Omental fat pad (tissue), 3 donors: ENCODE measurements at regions not wholly inside any gene's neighbourhood (a gene's known extent, or its start where the extent isn't known, plus 50 kb on each side); places are given as distances from the start of the nearest gene placed in this dataset.

Experiments
- ATAC-seq: fragments of 150-250 bp; one replicate; pipeline ENCODE4 v1.9.1; 2016; ENCODE audit warnings: mild to moderate bottlenecking, moderate library complexity; ENCODE audit not compliant: low FRiP score
- DNase-seq: peaks from one replicate; pipeline ENCODE4 v3.0.0-alpha.2; 2019; ENCODE audit warnings: low spot score
- CTCF ChIP-seq, 3 donors: fragments of 450-650 bp; IDR thresholded peaks; one replicate each; pipeline ENCODE4 v1.5.1; 2016 to 2017; ENCODE audit warnings: antibody characterized with exemption in 3 of 3, mild to moderate bottlenecking in 3 of 3, moderate library complexity in 2 of 3

- ATAC-seq = peak; percentile 66
- no peak for TF ChIP-seq CTCF (IDR thresholded peaks at IDR 0.05)
- no peak for DNase-seq
Measured at GRCh38 chr1:82492159-82492558, 691.4 kb downstream of the ADGRL2 start.

DNA sequence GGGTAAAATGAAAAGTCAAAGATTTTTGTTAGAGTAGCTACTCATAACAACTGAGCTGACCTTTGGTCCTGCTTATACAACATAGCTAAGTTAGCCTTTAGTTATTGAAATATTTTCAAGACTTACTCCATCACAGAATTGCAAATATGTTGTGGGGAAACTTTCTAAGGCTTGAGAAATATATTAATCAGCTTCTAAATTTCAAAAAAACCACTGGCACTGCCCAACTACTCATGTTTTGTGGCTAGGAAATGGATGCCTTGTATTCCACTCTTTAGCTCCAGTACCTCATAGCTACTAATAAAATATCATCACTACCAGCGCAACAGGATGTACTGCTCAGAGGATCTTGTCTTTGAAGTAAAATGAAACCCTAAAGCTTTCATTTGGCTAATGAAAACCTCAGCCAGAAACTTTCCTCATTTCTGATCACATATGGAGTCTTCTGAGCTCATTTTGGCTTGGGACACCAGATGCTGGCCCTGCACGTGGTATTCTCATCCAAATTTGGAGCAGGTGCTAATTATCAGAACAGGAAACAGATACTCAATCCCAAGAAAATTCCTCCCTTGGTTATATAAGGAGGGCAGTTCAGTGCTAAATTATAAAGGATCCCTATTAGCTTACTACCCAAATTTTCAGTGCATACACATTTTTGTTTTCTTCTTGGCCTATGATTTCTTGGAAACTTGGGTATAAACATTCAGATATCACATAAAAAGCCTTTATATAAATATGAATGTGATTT, 690.7 kb downstream of the ADGRL2 start:
- TF ChIP-seq CTCF (IDR thresholded peaks at IDR 0.05) = no peak
- DNase-seq (no peak), ATAC-seq (no peak)

GRCh38 chr1:82487778-82488177, 687.0 kb downstream of the ADGRL2 start:
- DNase-seq (no peak), ATAC-seq (no peak)
- TF ChIP-seq CTCF (IDR thresholded peaks at IDR 0.05) = no peak

- DNase-seq (no peak), ATAC-seq (no peak)
- TF ChIP-seq CTCF (IDR thresholded peaks at IDR 0.05) = no peak
Measured at GRCh38 chr1:82486969-82487368, 686.2 kb downstream of the ADGRL2 start.

DNA sequence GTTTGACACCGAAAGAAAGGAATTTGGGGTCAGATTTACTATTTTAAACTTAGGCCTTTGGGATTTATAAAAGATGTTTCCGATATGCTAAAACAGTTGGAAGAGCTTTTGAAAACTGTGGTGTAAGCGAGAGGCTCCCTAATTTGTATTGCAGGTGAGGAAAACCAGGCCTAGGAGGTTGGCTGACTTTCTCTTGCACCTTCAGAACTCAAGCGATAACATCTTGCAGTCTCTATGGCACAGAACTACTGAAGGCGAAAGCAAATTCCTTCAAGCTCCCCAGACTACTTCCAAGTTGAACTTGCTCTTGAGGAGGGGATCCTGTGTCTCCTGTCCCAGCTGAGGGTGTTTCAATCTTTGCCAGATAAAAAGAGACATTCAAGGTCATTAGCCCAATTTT, 685.7 kb downstream of the ADGRL2 start:
- no peak for ATAC-seq
- DNase-seq = no peak
- no peak for TF ChIP-seq CTCF (IDR thresholded peaks at IDR 0.05)

DNA sequence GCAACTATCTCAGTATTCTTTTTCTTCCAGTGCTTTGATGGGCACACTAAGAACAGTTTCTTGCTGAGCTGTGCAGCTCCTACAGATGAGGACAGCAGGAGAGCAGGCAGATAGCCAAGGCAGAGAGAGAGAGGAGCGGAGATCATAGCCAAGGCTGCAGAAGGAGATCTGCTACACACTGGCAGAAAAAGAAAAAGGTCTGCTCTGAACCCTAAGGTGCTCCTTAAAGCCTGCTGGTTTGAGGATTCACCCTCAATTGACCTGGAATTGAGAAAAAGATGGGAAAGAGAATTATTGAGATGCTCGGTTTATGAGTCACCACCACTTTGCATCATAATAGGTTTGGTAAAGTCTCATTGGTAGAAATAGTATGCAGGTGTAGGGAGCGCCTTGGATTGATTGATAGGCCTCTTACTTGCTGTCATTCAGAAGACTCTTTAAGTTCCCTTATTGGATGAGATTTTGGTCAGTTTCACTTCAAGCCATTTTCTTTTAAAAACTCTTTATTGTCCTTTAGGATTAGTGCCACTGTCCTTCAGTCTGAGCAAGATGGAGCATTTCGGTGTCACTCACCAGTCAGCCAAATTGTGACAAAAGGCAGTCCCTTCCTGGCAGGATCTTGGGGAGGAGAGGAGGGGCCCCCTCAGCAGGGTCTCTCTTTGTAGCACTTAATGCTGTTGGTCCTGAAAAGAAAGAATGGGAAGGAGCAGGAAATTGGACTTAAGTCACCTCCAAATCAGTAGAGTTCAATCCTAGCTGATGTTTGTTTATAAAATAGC, 685.0 kb downstream of the ADGRL2 start:
- DNase-seq = no peak
- peak; percentile 28 for ATAC-seq
- no peak for TF ChIP-seq CTCF (IDR thresholded peaks at IDR 0.05)

GRCh38 chr1:82483146-82483545, 682.4 kb downstream of the ADGRL2 start:
- ATAC-seq (no peak), DNase-seq (no peak)
- no peak for TF ChIP-seq CTCF (IDR thresholded peaks at IDR 0.05)
